CD4-positive, alpha-beta T cell (primary cell): ENCODE measurements at regions not wholly inside any gene's neighbourhood (a gene's known extent, or its start where the extent isn't known, plus 50 kb on each side); places are given as distances from the start of the nearest gene placed in this dataset.

Experiments used
- ATAC-seq: fragments of 200-7000 bp; cut with Tn5 transposase; one replicate; pipeline ENCODE4 v1.10.0; 2022; ENCODE audit warnings: mild to moderate bottlenecking; ENCODE audit not compliant: poor library complexity
- CTCF ChIA-PET: fragments of 350-600 bp; sonication (Branson Sonifier 250); formaldehyde crosslinking; loops from one replicate; lab custom pipeline; 2021; ENCODE audit warnings: antibody characterized with exemption, inconsistent platforms; lab: Charles Lee
- POLR2A ChIA-PET: fragments of 350-600 bp; sonication (Branson Sonifier 250); formaldehyde crosslinking; loops from one replicate; lab custom pipeline; 2021; ENCODE audit warnings: antibody characterized with exemption, inconsistent platforms; lab: Charles Lee
- DNase-seq, 14 experiments: peaks; one replicate each; pipeline ENCODE4 v3.0.0-alpha.2; 2013 to 2020; ENCODE audit warnings: mixed read lengths in 2 of 14
- H3K27ac ChIP-seq, 2 donors: one replicate each; pipeline versions ENCODE4 v1.5.1 to v1.7.0; 2013; ENCODE audit warnings: low read length in 2 of 2, low read depth in 1 of 2, mild to moderate bottlenecking in 1 of 2
- H3K27me3 ChIP-seq, 2 experiments: 1 replicate in 1 of 2; 2 replicates in 1 of 2; pipeline versions ENCODE4 v1.6.1 to v1.7.0; 2013; ENCODE audit warnings: low read length in 2 of 2, control low read depth in 1 of 2, mild to moderate bottlenecking in 1 of 2, moderate library complexity in 1 of 2; ENCODE audit not compliant: insufficient read depth in 2 of 2, control insufficient read depth in 1 of 2
- H3K36me3 ChIP-seq: one replicate; pipeline ENCODE4 v1.6.1; 2013; ENCODE audit warnings: low read length, control low read depth; ENCODE audit not compliant: insufficient read depth
- H3K4me1 ChIP-seq: one replicate; pipeline ENCODE4 v1.6.1; 2013; ENCODE audit warnings: low read length, control low read depth; ENCODE audit not compliant: insufficient read depth
- H3K4me3 ChIP-seq: one replicate; pipeline ENCODE4 v1.5.1; 2013; ENCODE audit warnings: mild to moderate bottlenecking, low read length, moderate library complexity
- H3K9me3 ChIP-seq, 2 experiments: 1 replicate in 1 of 2; 2 replicates in 1 of 2; pipeline versions ENCODE4 v1.6.1 to v1.7.0; 2013; ENCODE audit warnings: low read length in 2 of 2, mild to moderate bottlenecking in 2 of 2, control low read depth in 1 of 2, moderate library complexity in 1 of 2; ENCODE audit not compliant: control insufficient read depth in 1 of 2, insufficient read depth in 1 of 2
- H3K27ac Mint-ChIP-seq: one replicate; pipeline ENCODE4 v1.8.0; 2020; ENCODE audit warnings: mixed read lengths
- H3K27me3 Mint-ChIP-seq: one replicate; pipeline ENCODE4 v1.8.0; 2021; ENCODE audit warnings: mixed read lengths
- H3K36me3 Mint-ChIP-seq: one replicate; pipeline ENCODE4 v1.8.0; 2021; ENCODE audit warnings: low read depth, mixed read lengths
- H3K4me1 Mint-ChIP-seq: one replicate; pipeline ENCODE4 v1.8.0; 2021; ENCODE audit warnings: low read depth, mixed read lengths
- H3K4me3 Mint-ChIP-seq: one replicate; pipeline ENCODE4 v1.8.0; 2020; ENCODE audit warnings: mild to moderate bottlenecking, mixed read lengths
- H3K9me3 Mint-ChIP-seq: one replicate; pipeline ENCODE4 v1.8.0; 2020; ENCODE audit warnings: mixed read lengths
- intact Hi-C, 2 experiments: fragments of 100-400 bp; cut with DNase I in 1 of 2; cut with micrococcal nuclease in 1 of 2; formaldehyde crosslinking; loops; one replicate each; pipeline versions ENCODE4 v1.15.1 to v1.9.0; 2023 to 2025; cut with DNase I, micrococcal nuclease
- TF ChIP-seq, protein P1 (sequence below): fragments of 200-600 bp; IDR thresholded peaks from one replicate; pipeline ENCODE4 v1.8.0; 2022; ENCODE audit warnings: antibody characterized with exemption, mild to moderate bottlenecking

DNA sequence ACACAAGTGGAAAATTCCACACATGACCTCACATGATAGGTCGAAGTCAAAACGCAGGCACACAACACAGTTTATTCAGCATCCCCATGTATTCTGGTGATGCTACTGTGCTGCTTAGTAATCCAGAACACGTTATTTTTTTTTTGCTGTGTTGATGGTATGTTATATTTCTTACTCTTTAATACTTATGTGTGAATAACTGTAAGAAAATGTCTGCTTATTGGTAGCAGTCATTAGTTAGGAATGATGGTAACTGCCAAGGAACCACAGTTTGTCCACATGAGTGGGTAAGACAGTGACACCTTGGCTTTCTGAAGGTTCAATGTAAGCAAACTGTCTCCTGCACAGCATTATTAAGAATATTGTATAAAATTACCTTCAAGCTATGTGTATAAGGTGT, 107.7 kb upstream of the DAPK1 start:
- Histone ChIP-seq H3K27me3 (no peaks in the 10 kb centered on the region), H3K27ac (no peak overlapping the region), H3K4me1 (no peaks in the 10 kb centered on the region), H3K9me3 (no peaks in the 10 kb centered on the region), H3K36me3 (no peaks in the 10 kb centered on the region), H3K4me3 (no peak overlapping the region)
- Mint-ChIP-seq H3K36me3 (no peaks in the 10 kb centered on the region), H3K27me3 (peaks cover 13% of the 10 kb centered on the region), H3K27ac (no peak overlapping the region), H3K9me3 (no peaks in the 10 kb centered on the region), H3K4me1 (no peaks in the 10 kb centered on the region), H3K4me3 (no peak overlapping the region)
- ChIA-PET POLR2A (no interaction called here), CTCF (no interaction called here)
- intact Hi-C loops, result no loop called here
- no peak for ATAC-seq
- no peak for DNase-seq
- TF ChIP-seq, protein P1, sequence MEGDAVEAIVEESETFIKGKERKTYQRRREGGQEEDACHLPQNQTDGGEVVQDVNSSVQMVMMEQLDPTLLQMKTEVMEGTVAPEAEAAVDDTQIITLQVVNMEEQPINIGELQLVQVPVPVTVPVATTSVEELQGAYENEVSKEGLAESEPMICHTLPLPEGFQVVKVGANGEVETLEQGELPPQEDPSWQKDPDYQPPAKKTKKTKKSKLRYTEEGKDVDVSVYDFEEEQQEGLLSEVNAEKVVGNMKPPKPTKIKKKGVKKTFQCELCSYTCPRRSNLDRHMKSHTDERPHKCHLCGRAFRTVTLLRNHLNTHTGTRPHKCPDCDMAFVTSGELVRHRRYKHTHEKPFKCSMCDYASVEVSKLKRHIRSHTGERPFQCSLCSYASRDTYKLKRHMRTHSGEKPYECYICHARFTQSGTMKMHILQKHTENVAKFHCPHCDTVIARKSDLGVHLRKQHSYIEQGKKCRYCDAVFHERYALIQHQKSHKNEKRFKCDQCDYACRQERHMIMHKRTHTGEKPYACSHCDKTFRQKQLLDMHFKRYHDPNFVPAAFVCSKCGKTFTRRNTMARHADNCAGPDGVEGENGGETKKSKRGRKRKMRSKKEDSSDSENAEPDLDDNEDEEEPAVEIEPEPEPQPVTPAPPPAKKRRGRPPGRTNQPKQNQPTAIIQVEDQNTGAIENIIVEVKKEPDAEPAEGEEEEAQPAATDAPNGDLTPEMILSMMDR, result no peak

DNA sequence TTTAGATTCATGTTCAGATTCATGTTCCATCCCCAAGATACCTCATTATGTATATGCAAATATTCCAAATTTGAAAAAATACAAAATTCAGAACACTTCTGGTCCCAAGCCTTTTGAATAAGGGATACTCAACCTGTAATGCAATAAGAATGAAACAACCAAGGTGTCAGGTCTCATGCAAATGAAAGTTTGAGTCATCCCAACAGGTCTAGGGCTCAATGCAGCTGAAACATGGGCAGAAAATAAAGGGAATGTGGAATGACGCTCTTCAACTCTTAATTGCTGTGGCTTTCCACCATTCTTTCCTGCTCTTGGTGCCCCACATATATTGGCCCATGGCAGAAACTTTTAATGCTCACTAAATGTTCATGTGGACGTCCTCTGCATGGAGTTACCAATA, 107.3 kb upstream of the DAPK1 start:
- intact Hi-C loops, result no loop called here
- Histone ChIP-seq H3K27ac (no peak overlapping the region), H3K9me3 (no peaks in the 10 kb centered on the region), H3K36me3 (no peaks in the 10 kb centered on the region), H3K27me3 (no peaks in the 10 kb centered on the region), H3K4me3 (no peak overlapping the region), H3K4me1 (no peaks in the 10 kb centered on the region)
- no peaks in the 10 kb centered on the region for H3K9me3 Mint-ChIP-seq
- TF ChIP-seq, protein P1, result no peak
- no peak for ATAC-seq
- POLR2A ChIA-PET, result no interaction called here
- peaks cover 13% of the 10 kb centered on the region for H3K27me3 Mint-ChIP-seq
- H3K27ac Mint-ChIP-seq, result no peak overlapping the region
- H3K36me3 Mint-ChIP-seq, result no peaks in the 10 kb centered on the region
- CTCF ChIA-PET, result no interaction called here
- H3K4me3 Mint-ChIP-seq, result no peak overlapping the region
- H3K4me1 Mint-ChIP-seq, result no peaks in the 10 kb centered on the region
- no peak for DNase-seq

DNA sequence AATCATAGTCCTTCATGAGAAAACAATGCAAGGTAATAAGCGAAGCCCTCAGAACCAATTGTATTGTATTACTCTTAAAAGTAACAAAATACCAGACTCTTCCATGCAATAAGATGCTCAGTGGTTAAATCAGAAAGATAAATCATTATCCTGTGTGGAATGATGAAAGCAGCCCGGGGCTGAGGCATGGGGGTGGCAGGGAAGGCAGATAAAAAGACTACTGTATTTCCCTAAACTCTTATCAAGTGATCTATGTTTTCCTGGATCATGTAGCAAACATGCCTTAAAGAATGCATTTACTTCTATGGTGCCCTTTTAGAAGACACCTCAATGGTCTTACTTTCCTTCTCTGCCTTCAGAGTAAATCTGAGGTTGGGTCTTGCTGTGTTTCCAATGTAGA, 105.6 kb upstream of the DAPK1 start:
- intact Hi-C loops, result no loop called here
- Mint-ChIP-seq H3K4me1 (no peaks in the 10 kb centered on the region), H3K27ac (no peak overlapping the region), H3K9me3 (no peaks in the 10 kb centered on the region), H3K4me3 (no peak overlapping the region), H3K27me3 (peaks cover 9% of the 10 kb centered on the region), H3K36me3 (no peaks in the 10 kb centered on the region)
- ChIA-PET POLR2A (no interaction called here), CTCF (no interaction called here)
- Histone ChIP-seq H3K4me3 (no peak overlapping the region), H3K27ac (no peak overlapping the region), H3K4me1 (no peaks in the 10 kb centered on the region), H3K27me3 (no peaks in the 10 kb centered on the region), H3K9me3 (no peaks in the 10 kb centered on the region), H3K36me3 (no peaks in the 10 kb centered on the region)
- DNase-seq (no peak), ATAC-seq (no peak)
- TF ChIP-seq, protein P1, result no peak
